GM10266 (cell line): ENCODE measurements at regions not wholly inside any gene's neighbourhood (a gene's known extent, or its start where the extent isn't known, plus 50 kb on each side); places are given as distances from the start of the nearest gene placed in this dataset.

Experiments
- DNase-seq: peaks from one replicate; pipeline ENCODE4 v3.0.0; 2012; ENCODE audit errors: extremely low spot score
- TF ChIP-seq, protein P1 (sequence below): IDR thresholded peaks from 2 replicates; pipeline ENCODE4 v1.5.1; 2012; ENCODE audit warnings: mild to moderate bottlenecking, low read depth; ENCODE audit not compliant: control insufficient read depth, insufficient read depth; ENCODE audit errors: missing control alignments

DNA sequence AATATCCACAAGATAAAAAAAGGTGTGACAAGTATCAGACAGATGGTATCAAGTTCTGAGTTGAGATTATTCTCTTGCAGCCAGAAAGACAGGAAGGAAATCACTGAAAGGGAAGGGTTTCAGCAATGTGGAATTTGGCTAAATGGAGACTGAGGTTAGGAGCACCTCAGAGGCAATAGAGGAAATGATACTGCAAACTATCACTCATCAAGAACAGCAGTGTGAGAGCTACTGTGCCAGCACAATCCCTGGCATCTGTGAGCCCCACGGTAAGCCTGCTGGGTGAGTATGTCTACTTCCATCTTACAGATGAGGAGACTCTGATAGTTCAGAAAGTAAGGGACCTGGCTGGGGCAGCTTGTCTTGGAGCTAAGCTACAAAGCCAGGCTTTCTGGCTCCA is 162.0 kb downstream of the SALL1 start:
- TF ChIP-seq, protein P1, sequence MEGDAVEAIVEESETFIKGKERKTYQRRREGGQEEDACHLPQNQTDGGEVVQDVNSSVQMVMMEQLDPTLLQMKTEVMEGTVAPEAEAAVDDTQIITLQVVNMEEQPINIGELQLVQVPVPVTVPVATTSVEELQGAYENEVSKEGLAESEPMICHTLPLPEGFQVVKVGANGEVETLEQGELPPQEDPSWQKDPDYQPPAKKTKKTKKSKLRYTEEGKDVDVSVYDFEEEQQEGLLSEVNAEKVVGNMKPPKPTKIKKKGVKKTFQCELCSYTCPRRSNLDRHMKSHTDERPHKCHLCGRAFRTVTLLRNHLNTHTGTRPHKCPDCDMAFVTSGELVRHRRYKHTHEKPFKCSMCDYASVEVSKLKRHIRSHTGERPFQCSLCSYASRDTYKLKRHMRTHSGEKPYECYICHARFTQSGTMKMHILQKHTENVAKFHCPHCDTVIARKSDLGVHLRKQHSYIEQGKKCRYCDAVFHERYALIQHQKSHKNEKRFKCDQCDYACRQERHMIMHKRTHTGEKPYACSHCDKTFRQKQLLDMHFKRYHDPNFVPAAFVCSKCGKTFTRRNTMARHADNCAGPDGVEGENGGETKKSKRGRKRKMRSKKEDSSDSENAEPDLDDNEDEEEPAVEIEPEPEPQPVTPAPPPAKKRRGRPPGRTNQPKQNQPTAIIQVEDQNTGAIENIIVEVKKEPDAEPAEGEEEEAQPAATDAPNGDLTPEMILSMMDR, result no peak
- DNase-seq, result no peak

DNA sequence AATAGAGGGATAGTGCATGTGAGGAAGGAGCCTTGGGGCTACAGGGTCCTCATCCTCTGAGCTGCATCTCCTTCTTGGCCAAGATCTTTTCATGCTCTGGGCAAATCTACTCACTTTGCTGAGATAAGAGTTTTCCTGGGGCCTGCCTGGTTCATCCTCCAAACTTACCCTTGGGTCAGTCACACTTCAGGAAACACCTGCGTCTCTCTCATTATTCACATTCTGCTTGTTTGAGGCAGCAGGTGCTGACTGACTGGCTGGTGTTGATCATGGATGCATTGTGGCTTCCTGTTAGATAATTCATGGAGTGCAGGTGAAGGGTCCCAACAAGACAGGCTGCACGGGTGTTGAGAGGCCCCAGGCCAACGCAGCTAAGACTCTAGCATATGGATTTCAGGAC is 162.6 kb downstream of the SALL1 start:
- TF ChIP-seq, protein P1, result no peak
- DNase-seq, result no peak

DNA sequence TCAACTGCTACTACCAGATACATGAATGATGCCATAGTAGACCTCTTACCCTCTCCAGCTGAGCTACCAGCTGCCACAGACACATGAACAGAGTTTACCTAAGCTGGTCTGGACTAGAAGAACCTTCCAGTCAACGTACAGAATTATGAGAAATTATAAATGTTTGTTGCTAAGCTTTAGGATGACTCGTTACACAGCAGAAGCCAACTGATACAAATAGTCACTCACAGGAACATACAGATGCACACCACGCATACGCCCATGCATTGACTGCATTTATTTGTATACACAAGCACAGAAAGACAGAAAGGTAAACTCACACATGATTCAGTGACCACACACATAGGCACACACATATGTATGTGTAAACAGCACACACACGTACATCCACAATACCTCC is 164.6 kb downstream of the SALL1 start:
- TF ChIP-seq, protein P1, result no peak
- DNase-seq, result no peak

DNA sequence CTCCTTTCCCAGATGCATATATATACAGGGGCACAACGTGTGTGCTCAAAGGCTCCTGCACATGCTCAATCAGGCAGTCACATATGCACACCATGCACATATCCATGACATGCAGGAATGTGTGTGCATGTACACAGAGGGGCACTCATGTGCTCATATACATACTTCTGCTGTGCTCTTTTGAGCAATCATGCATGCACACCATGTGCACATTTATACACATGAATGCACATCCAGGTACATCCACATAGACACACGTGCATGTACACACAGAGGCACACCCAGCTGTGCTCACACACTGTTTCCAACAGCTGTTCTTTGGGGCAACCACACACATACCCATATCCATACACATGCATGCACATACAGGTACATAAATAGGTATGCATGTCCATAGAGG is 165.3 kb downstream of the SALL1 start:
- DNase-seq, result no peak
- TF ChIP-seq, protein P1, result no peak

DNA sequence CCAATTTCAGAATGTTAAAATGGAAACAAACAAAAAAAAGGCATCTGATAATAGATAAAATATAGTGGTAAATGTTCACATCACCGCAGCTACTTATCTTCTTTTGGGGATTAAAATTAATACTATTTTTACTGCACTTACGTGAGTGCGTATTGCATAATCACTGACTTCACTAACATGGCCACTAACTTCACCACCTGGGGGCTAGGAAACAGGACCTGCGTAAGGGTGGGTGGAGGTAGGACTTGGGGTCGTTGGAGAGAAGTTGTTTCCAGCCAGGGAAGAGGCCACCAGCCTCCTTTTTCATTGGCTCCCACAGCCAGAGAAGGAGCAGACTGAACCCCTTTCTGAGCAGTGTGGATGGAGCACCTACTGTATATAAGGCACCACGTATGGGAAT is 166.4 kb downstream of the SALL1 start:
- DNase-seq, result no peak
- TF ChIP-seq, protein P1, result no peak

DNA sequence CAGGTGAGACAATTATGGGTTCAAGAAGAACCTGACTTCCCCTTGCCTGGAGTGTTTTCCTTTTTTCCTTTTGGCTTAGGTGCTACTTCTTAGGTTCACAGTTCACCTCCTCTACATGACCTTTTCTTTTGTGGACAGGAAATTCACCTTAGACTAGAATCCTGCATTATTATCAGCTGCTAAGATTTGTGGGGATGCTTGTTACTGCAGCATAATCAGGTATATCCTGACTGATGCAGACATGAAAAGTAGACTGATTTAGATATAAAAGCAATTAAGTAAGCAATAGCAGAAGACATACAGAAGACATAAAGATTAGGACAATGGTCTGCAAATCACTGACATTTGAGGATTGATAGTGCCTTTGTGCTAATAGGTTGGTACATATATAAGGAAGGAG is 168.3 kb downstream of the SALL1 start:
- TF ChIP-seq, protein P1, result no peak
- no peak for DNase-seq

DNA sequence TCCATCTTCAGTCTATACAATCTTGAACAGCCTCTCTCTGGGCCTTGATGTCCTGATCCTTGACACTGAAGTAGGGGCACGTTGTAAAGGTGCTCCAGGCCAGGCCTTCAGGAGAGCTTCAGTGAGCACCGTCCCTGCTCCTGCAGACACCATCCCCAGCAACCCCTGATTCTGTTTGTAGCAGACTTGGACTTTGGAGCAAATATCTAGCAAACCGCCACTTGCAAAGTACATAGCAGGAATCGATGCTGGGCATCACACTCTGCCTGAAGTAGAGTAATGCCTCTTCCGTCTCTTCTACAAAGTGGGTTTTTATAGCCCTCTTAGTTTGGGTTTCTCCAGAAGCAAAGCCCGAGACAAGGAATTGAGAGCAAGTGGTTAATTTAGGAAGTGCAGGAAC is 169.1 kb downstream of the SALL1 start:
- no peak for DNase-seq
- TF ChIP-seq, protein P1, result no peak
